ENCODE measurements at regions not wholly inside any gene's neighbourhood (a gene's known extent, or its start where the extent isn't known, plus 50 kb on each side); places are given as distances from the start of the nearest gene placed in this dataset.

DNA sequence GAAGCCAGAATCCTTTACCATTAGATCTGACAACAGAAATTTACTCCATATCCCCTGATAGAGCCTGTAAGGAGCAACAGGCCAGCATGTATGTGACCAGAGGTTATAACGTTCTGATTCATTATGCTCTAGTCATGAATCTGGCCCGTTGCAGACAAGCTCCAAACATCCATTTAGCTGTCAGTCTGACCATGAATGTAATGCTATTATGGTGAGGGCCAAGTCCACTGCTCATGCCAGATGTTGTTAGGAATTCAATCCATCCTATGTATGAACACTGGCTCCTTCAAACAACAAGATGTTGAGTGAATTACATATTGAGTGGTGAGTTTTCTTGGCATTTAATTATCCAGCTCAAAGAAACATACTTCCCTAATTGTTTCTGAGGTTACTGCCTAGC, 610.1 kb upstream of the ANKRD30A start:
- 35 to 44% methylated on average over 2 of the region's 2 CpGs for WGBS, 2 donors
- TF ChIP-seq, protein P1, sequence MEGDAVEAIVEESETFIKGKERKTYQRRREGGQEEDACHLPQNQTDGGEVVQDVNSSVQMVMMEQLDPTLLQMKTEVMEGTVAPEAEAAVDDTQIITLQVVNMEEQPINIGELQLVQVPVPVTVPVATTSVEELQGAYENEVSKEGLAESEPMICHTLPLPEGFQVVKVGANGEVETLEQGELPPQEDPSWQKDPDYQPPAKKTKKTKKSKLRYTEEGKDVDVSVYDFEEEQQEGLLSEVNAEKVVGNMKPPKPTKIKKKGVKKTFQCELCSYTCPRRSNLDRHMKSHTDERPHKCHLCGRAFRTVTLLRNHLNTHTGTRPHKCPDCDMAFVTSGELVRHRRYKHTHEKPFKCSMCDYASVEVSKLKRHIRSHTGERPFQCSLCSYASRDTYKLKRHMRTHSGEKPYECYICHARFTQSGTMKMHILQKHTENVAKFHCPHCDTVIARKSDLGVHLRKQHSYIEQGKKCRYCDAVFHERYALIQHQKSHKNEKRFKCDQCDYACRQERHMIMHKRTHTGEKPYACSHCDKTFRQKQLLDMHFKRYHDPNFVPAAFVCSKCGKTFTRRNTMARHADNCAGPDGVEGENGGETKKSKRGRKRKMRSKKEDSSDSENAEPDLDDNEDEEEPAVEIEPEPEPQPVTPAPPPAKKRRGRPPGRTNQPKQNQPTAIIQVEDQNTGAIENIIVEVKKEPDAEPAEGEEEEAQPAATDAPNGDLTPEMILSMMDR (IDR thresholded peaks at IDR 0.05): no peak
- no peak for TF ChIP-seq POLR2A (IDR thresholded peaks at IDR 0.05)
- no peak overlapping the region for H3K4me3 ChIP-seq (ENCODE audit: low read depth, poor library complexity, severe bottlenecking)
- intact Hi-C loops (cut with DNase I; ENCODE audit: low total_unique reads): no loop called here
- no peak for DNase-seq (ENCODE audit: low spot score in 2 of 2)

- H3K4me3 ChIP-seq (ENCODE audit: low read depth, poor library complexity, severe bottlenecking): no peak overlapping the region
- intact Hi-C loops (cut with DNase I; ENCODE audit: low total_unique reads): no loop called here
- TF ChIP-seq, protein P1 (IDR thresholded peaks at IDR 0.05): no peak
- no peak for TF ChIP-seq POLR2A (IDR thresholded peaks at IDR 0.05)
- 66 to 69% methylated on average over 3 of the region's 3 CpGs for WGBS, 2 donors
- DNase-seq (ENCODE audit: low spot score in 2 of 2): no peak
Measured at GRCh38 chr10:36507715-36508114, 617.7 kb upstream of the ANKRD30A start.

GRCh38 chr10:36506697-36507496, 618.5 kb upstream of the ANKRD30A start:
- 68% methylated on average over 5 of the region's 5 CpGs for WGBS, 2 donors
- intact Hi-C loops (cut with DNase I; ENCODE audit: low total_unique reads): no loop called here
- DNase-seq (ENCODE audit: low spot score in 2 of 2): no peak
- TF ChIP-seq, protein P1 (IDR thresholded peaks at IDR 0.05): no peak
- TF ChIP-seq POLR2A (IDR thresholded peaks at IDR 0.05): no peak
- H3K4me3 ChIP-seq (ENCODE audit: low read depth, poor library complexity, severe bottlenecking): no peak overlapping the region

- intact Hi-C loops (cut with DNase I; ENCODE audit: low total_unique reads): no loop called here
- WGBS, 2 donors: 39 to 47% methylated on average over 4 of the region's 4 CpGs
- no peak for DNase-seq (ENCODE audit: low spot score in 2 of 2)
- TF ChIP-seq POLR2A (IDR thresholded peaks at IDR 0.05): no peak
- H3K4me3 ChIP-seq (ENCODE audit: low read depth, poor library complexity, severe bottlenecking): no peak overlapping the region
Measured at GRCh38 chr10:36506261-36506660, 619.1 kb upstream of the ANKRD30A start.

- intact Hi-C loops (cut with DNase I; ENCODE audit: low total_unique reads): no loop called here
- WGBS, 2 donors: 63 to 66% methylated on average over 4 of the region's 4 CpGs
Measured at GRCh38 chr10:36504758-36505157, 620.6 kb upstream of the ANKRD30A start.

DNA sequence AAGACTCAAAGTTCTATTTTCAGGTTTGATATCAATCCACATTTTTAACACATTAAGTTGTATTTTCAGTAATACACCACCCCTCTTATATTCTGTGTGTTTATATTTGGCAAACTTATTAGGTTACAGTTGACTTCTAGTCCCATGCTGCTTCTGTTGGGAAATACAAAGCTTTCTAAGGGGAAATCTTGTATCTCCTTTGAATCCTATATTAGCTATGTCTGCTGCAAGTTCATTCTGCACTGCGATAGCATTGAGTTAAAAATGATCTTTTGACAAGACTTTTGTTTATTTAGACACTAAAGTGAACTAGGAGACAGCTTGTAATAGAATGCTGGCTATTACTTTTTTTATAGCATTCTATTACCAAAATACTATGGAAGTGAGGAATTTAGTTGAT, 625.1 kb upstream of the ANKRD30A start:
- H3K4me3 ChIP-seq (ENCODE audit: low read depth, poor library complexity, severe bottlenecking): no peak overlapping the region
- intact Hi-C loops (cut with DNase I; ENCODE audit: low total_unique reads): no loop called here
- DNase-seq (ENCODE audit: low spot score in 2 of 2): no peak
- WGBS, 2 donors: 81 to 89% methylated on average over 1 of the region's 1 CpG
- TF ChIP-seq POLR2A (IDR thresholded peaks at IDR 0.05): no peak
- TF ChIP-seq, protein P1 (IDR thresholded peaks at IDR 0.05): no peak

More at GRCh38 chr10:36504758-36505157, 620.6 kb upstream of the ANKRD30A start:
- H3K4me3 ChIP-seq (ENCODE audit: low read depth, poor library complexity, severe bottlenecking): no peak overlapping the region
- DNase-seq (ENCODE audit: low spot score in 2 of 2): no peak
- TF ChIP-seq, protein P1 (IDR thresholded peaks at IDR 0.05): no peak
- TF ChIP-seq POLR2A (IDR thresholded peaks at IDR 0.05): no peak

All from lower leg skin (tissue), 4 donors.